ENCODE measurements at regions not wholly inside any gene's neighbourhood (a gene's known extent, or its start where the extent isn't known, plus 50 kb on each side); places are given as distances from the start of the nearest gene placed in this dataset.

GRCh38 chr5:175597718-175598117 lies 60.2 kb upstream of the HRH2 start:
- WGBS (ENCODE audit: insufficient coverage), result 71% methylated on average over 6 of the region's 7 CpGs
- Histone ChIP-seq H3K9me3 (ENCODE audit: control insufficient read depth, insufficient read depth, low read length) (no peaks in the 10 kb centered on the region), H3K4me3 (ENCODE audit: low read depth, low read length) (no peak overlapping the region), H3K4me1 (ENCODE audit: control insufficient read depth, insufficient read depth, low read length) (no peaks in the 10 kb centered on the region), H3K27ac (ENCODE audit: low read depth, low read length) (no peak overlapping the region), H3K36me3 (ENCODE audit: control insufficient read depth, insufficient read depth, low read length) (no peaks in the 10 kb centered on the region), H3K27me3 (ENCODE audit: control insufficient read depth, insufficient read depth, low read length) (no peaks in the 10 kb centered on the region)
- DNase-seq (ENCODE audit: low read depth in 4 of 6, low spot score in 6 of 6), result no peak

DNA sequence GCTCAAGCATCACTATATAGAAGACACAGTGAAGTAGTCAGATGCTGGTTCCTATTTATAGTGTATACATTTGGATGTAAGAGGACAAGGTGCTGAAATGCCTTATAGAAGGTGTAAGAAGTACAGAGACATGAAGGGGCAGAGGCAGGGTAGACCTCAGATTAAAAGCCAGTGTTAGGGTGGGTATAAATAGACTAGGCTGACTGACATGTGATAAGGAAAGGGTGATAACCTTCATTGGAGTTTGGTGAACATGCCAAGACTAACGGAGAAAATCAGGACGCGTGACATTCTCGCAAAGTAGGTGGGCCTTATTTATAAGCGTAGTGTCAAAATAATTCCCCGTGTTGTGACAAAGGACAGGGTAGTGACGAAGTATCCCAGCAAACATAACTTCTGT lies 59.1 kb upstream of the HRH2 start:
- Histone ChIP-seq H3K36me3 (ENCODE audit: control insufficient read depth, insufficient read depth, low read length) (no peaks in the 10 kb centered on the region), H3K27me3 (ENCODE audit: control insufficient read depth, insufficient read depth, low read length) (no peaks in the 10 kb centered on the region), H3K9me3 (ENCODE audit: control insufficient read depth, insufficient read depth, low read length) (no peaks in the 10 kb centered on the region), H3K4me3 (ENCODE audit: low read depth, low read length) (no peak overlapping the region), H3K4me1 (ENCODE audit: control insufficient read depth, insufficient read depth, low read length) (no peaks in the 10 kb centered on the region), H3K27ac (ENCODE audit: low read depth, low read length) (no peak overlapping the region)
- WGBS (ENCODE audit: insufficient coverage), result 100% methylated on average over 1 of the region's 7 CpGs
- DNase-seq (ENCODE audit: low read depth in 4 of 6, low spot score in 6 of 6), result no peak

DNA sequence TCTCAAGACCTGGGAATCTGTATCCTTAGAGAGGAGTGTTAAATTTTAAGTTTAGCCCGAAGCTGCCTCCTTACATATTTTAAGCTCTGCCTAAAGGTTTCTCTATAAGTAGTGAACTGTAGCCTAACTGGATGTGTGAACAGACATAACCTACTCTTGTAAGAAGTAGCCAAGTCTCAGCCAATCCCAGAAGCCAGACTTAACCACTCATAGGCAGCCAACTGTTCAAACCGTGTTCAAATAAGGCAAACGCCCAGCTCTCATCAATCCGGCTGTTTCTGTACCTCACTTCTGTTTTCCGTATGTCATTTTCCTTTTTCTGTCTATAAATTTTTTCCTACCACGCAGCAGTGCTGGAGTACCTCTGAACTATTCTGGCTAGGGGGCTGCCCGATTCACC lies 58.7 kb upstream of the HRH2 start:
- no peak overlapping the region for H3K27ac ChIP-seq (ENCODE audit: low read depth, low read length)
- no peaks in the 10 kb centered on the region for H3K9me3 ChIP-seq (ENCODE audit: control insufficient read depth, insufficient read depth, low read length)
- no peaks in the 10 kb centered on the region for H3K27me3 ChIP-seq (ENCODE audit: control insufficient read depth, insufficient read depth, low read length)
- no peak overlapping the region for H3K4me3 ChIP-seq (ENCODE audit: low read depth, low read length)
- WGBS (ENCODE audit: insufficient coverage), result 59% methylated on average over 3 of the region's 7 CpGs
- DNase-seq (ENCODE audit: low read depth in 4 of 6, low spot score in 6 of 6), result peak in 1 of 6 donors; percentile 59
- H3K4me1 ChIP-seq (ENCODE audit: control insufficient read depth, insufficient read depth, low read length), result no peaks in the 10 kb centered on the region
- H3K36me3 ChIP-seq (ENCODE audit: control insufficient read depth, insufficient read depth, low read length), result no peaks in the 10 kb centered on the region

GRCh38 chr5:175603987-175604739 lies 53.7 kb upstream of the HRH2 start:
- no peaks in the 10 kb centered on the region for H3K27me3 ChIP-seq (ENCODE audit: control insufficient read depth, insufficient read depth, low read length)
- no CpG with 5 or more reads among the region's 4 CpGs for WGBS (ENCODE audit: insufficient coverage)
- peak in 1 of 6 donors; percentile 76 for DNase-seq (ENCODE audit: low read depth in 4 of 6, low spot score in 6 of 6)
- H3K9me3 ChIP-seq (ENCODE audit: control insufficient read depth, insufficient read depth, low read length), result no peaks in the 10 kb centered on the region
- no peak overlapping the region for H3K27ac ChIP-seq (ENCODE audit: low read depth, low read length)
- no peaks in the 10 kb centered on the region for H3K4me1 ChIP-seq (ENCODE audit: control insufficient read depth, insufficient read depth, low read length)
- no peaks in the 10 kb centered on the region for H3K36me3 ChIP-seq (ENCODE audit: control insufficient read depth, insufficient read depth, low read length)
- H3K4me3 ChIP-seq (ENCODE audit: low read depth, low read length), result no peak overlapping the region

DNA sequence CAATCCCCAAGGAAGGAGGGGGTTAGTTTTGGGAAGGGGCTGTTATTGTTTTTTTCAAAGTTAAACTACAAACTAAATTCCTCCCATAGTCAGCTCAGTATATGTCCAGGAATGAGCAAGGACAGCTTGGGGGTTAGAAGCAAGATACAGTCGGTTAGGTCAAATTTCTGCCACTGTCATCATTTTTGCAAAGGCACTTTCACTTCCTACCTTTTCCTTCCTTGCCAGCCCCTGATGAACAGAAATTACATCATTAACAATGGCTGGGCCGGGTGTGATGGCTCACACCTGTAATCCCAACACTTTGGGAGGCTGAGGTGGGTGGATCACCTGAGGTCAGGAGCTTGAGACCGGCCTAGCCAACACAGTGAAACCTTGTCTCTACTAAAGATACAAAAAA lies 51.5 kb upstream of the HRH2 start:
- H3K9me3 ChIP-seq (ENCODE audit: control insufficient read depth, insufficient read depth, low read length), result no peaks in the 10 kb centered on the region
- WGBS (ENCODE audit: insufficient coverage), result no CpG with 5 or more reads among the region's 3 CpGs
- H3K36me3 ChIP-seq (ENCODE audit: control insufficient read depth, insufficient read depth, low read length), result no peaks in the 10 kb centered on the region

More for the DNA sequence above, 51.5 kb upstream of the HRH2 start:
- Histone ChIP-seq H3K27ac (ENCODE audit: low read depth, low read length) (no peak overlapping the region), H3K27me3 (ENCODE audit: control insufficient read depth, insufficient read depth, low read length) (no peaks in the 10 kb centered on the region), H3K4me3 (ENCODE audit: low read depth, low read length) (no peak overlapping the region), H3K4me1 (ENCODE audit: control insufficient read depth, insufficient read depth, low read length) (no peaks in the 10 kb centered on the region)
- no peak for DNase-seq (ENCODE audit: low read depth in 4 of 6, low spot score in 6 of 6)

Measured in spinal cord (tissue), 9 donors.